C4-2B (cell line): ENCODE measurements at regions not wholly inside any gene's neighbourhood (a gene's known extent, or its start where the extent isn't known, plus 50 kb on each side); places are given as distances from the start of the nearest gene placed in this dataset.

Source experiments
- CTCF ChIP-seq: fragments of 450-650 bp; conservative IDR thresholded peaks from 2 replicates; pipeline ENCODE4 v1.5.1; 2017; ENCODE audit warnings: mild to moderate bottlenecking
- ZFX ChIP-seq: fragments of 450-650 bp; IDR thresholded peaks from 2 replicates; pipeline ENCODE4 v1.6.1; 2017

- no peak for TF ChIP-seq CTCF
- no peak for TF ChIP-seq ZFX
These were observed 395.8 kb upstream of the KLF12 start for GRCh38 chr13:74530011-74530410.
